HEK293 (cell line): ENCODE measurements at regions not wholly inside any gene's neighbourhood (a gene's known extent, or its start where the extent isn't known, plus 50 kb on each side); places are given as distances from the start of the nearest gene placed in this dataset.

Experiments used
- ZNF670 ChIP-seq: fragments of 450-650 bp; formaldehyde crosslinking; IDR thresholded peaks from 2 replicates; pipeline ENCODE4 v1.5.1; 2016; ENCODE audit warnings: missing biosample characterization, missing genetic modification characterization, low read depth
- TF ChIP-seq, protein P1 (sequence below): fragments of 450-650 bp; formaldehyde crosslinking; IDR thresholded peaks from 2 replicates; pipeline ENCODE4 v1.5.1; 2016; ENCODE audit warnings: missing biosample characterization, missing genetic modification characterization
- TF ChIP-seq, protein P2 (sequence below): fragments of 450-650 bp; IDR thresholded peaks from 2 replicates; pipeline ENCODE4 v1.5.1; 2018; ENCODE audit warnings: missing biosample characterization, mild to moderate bottlenecking, missing genetic modification characterization

DNA sequence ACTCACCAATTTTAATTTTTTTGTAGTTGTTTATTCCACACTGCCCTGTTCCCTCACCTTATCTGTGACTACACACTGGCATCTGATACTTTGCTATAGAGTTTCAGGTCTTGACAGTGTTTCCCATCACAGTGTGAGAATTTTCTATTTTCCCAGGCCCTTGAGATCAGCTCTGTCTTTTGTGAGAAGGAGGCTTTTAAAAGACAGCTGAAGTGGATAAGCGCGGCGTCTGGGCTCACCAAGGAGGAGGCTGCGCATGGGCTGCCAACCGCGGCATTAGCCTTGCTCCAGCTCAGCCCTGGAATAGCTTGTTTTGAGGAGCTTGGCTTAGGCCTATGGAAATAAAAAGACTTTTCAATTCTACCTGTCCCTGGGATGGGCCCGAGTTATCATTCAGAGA is 181.3 kb downstream of the RMST start:
- TF ChIP-seq, protein P1, sequence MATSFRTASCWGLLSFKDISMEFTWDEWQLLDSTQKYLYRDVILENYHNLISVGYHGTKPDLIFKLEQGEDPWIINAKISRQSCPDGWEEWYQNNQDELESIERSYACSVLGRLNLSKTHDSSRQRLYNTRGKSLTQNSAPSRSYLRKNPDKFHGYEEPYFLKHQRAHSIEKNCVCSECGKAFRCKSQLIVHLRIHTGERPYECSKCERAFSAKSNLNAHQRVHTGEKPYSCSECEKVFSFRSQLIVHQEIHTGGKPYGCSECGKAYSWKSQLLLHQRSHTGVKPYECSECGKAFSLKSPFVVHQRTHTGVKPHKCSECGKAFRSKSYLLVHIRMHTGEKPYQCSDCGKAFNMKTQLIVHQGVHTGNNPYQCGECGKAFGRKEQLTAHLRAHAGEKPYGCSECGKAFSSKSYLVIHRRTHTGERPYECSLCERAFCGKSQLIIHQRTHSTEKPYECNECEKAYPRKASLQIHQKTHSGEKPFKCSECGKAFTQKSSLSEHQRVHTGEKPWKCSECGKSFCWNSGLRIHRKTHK: no peak
- TF ChIP-seq, protein P2, sequence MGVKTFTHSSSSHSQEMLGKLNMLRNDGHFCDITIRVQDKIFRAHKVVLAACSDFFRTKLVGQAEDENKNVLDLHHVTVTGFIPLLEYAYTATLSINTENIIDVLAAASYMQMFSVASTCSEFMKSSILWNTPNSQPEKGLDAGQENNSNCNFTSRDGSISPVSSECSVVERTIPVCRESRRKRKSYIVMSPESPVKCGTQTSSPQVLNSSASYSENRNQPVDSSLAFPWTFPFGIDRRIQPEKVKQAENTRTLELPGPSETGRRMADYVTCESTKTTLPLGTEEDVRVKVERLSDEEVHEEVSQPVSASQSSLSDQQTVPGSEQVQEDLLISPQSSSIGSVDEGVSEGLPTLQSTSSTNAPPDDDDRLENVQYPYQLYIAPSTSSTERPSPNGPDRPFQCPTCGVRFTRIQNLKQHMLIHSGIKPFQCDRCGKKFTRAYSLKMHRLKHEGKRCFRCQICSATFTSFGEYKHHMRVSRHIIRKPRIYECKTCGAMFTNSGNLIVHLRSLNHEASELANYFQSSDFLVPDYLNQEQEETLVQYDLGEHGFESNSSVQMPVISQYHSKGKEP (tag by site-specific recombination): no peak
- TF ChIP-seq ZNF670 (tag by site-specific recombination): no peak
